GM12892 (cell line): ENCODE measurements at regions not wholly inside any gene's neighbourhood (a gene's known extent, or its start where the extent isn't known, plus 50 kb on each side); places are given as distances from the start of the nearest gene placed in this dataset.

Source experiments
- POLR2A ChIP-seq: IDR thresholded peaks from 2 replicates; pipeline ENCODE4 v1.6.1; 2011; ENCODE audit warnings: low read depth, low read length, control low read depth
- POLR2AphosphoS5 ChIP-seq: IDR thresholded peaks from 2 replicates; pipeline ENCODE4 v1.6.1; 2011; ENCODE audit warnings: low read depth, low read length, control low read depth
- TAF1 ChIP-seq: IDR thresholded peaks from 2 replicates; pipeline ENCODE4 v1.6.1; 2011; ENCODE audit warnings: low read depth, mild to moderate bottlenecking, control low read depth, low read length, borderline replicate concordance

- TF ChIP-seq POLR2A = no peak
- TF ChIP-seq POLR2AphosphoS5 = no peak
- TF ChIP-seq TAF1 = no peak
Observed at GRCh38 chr4:12873351-12873750, 610.8 kb downstream of the RAB28 start.
